ENCODE measurements at regions not wholly inside any gene's neighbourhood (a gene's known extent, or its start where the extent isn't known, plus 50 kb on each side); places are given as distances from the start of the nearest gene placed in this dataset.

DNA sequence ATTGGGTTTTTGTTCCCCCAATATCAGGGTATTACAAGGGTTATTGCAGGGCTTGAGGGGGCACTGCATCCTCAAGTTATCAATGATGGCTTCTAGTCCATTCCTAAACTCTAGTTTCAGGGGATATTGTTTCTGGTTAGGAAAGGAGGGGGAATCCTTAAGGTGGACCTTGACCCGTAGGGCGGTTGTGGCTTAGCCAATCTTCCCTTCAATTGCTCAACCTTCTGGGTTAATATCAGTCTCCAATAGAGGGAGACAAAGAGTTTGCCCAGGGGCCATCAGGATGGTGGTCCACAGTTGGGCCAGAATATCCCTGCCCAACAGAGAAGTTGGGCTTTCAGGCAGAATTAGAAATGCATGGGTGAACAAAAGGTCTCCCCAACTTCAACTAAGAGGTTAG is 214.9 kb downstream of the BCHE start:
- Histone ChIP-seq H3K79me2 (ENCODE audit: control insufficient read depth, insufficient read depth, low read length) (no peaks in the 10 kb centered on the region), H3K27ac (ENCODE audit: extremely low read depth, low read depth, low read length) (no peak overlapping the region), H3K4me1 (replicated peaks in 1 of 2; ENCODE audit: control insufficient read depth in 2 of 2, insufficient read depth in 2 of 2, low read length in 2 of 2) (no peaks in the 10 kb centered on the region), H3K27me3 (ENCODE audit: control insufficient read depth in 2 of 2, insufficient read depth in 2 of 2, low read length in 2 of 2) (no peaks in the 10 kb centered on the region), H3K9ac (ENCODE audit: insufficient read depth in 1 of 2, low read depth in 2 of 2, low read length in 2 of 2) (no peak overlapping the region), H4K20me1 (replicated peaks; ENCODE audit: control insufficient read depth, insufficient read depth, low read length) (no peaks in the 10 kb centered on the region), H3K9me1 (ENCODE audit: control insufficient read depth, insufficient read depth, low read length) (no peaks in the 10 kb centered on the region), H3K4me2 (ENCODE audit: insufficient read depth, low read length) (no peak overlapping the region), H3K9me3 (replicated peaks; ENCODE audit: control insufficient read depth, insufficient read depth, low read depth, low read length) (no peaks in the 10 kb centered on the region), H2AFZ (ENCODE audit: low read depth, low read length) (no peak overlapping the region), H3K4me3 (no peak overlapping the region), H3K36me3 (ENCODE audit: control insufficient read depth, insufficient read depth, low read length) (no peaks in the 10 kb centered on the region)
- WGBS (ENCODE audit: insufficient coverage, low coverage, missing lambda C conversion rate) = 0% methylated on average over 2 of the region's 2 CpGs
- intact Hi-C loops (cut with micrococcal nuclease) (no loop called here), in situ Hi-C loops (cut with MboI) (no loop called here)
- DNase-seq (ENCODE audit: extremely low read depth in 1 of 4, low spot score in 3 of 4) (no peak), FAIRE-seq (no peak), ATAC-seq (no peak)
- CTCF ChIA-PET (ENCODE audit: low intra/inter-chr PET ratio) = no interaction called here
- BruUV-seq (replicated peaks) = no TSS peak
- TF ChIP-seq, protein P1, sequence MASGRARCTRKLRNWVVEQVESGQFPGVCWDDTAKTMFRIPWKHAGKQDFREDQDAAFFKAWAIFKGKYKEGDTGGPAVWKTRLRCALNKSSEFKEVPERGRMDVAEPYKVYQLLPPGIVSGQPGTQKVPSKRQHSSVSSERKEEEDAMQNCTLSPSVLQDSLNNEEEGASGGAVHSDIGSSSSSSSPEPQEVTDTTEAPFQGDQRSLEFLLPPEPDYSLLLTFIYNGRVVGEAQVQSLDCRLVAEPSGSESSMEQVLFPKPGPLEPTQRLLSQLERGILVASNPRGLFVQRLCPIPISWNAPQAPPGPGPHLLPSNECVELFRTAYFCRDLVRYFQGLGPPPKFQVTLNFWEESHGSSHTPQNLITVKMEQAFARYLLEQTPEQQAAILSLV (tag; IDR thresholded peaks at IDR 0.05) = no peak
- TF ChIP-seq SUPT5H (IDR thresholded peaks at IDR 0.05) = no peak
- no peak for TF ChIP-seq SMAD2 (IDR thresholded peaks at IDR 0.05; ENCODE audit: low read depth, low read length)
- TF ChIP-seq MAFF (IDR thresholded peaks at IDR 0.05; ENCODE audit: low read length) = no peak
- no peak for TF ChIP-seq KLF10 (CRISPR knock-in tag; IDR thresholded peaks at IDR 0.05)
- TF ChIP-seq GATAD2B (IDR thresholded peaks at IDR 0.05; ENCODE audit: borderline replicate concordance) = no peak
- no peak for TF ChIP-seq SRF (CRISPR knock-in tag; IDR thresholded peaks at IDR 0.05)
- TF ChIP-seq ATF7 (IDR thresholded peaks at IDR 0.05) = no peak
- TF ChIP-seq HDAC2 (IDR thresholded peaks at IDR 0.05) = no peak
- TF ChIP-seq RAD21 (CRISPR knock-in tag; conservative IDR thresholded peaks at IDR 0.05 in 1 of 2, IDR thresholded peaks at IDR 0.05 in 1 of 2) = no peak
- no peak for TF ChIP-seq ZKSCAN3 (CRISPR knock-in tag; IDR thresholded peaks at IDR 0.05)
- TF ChIP-seq NR2C1 (IDR thresholded peaks at IDR 0.05) = no peak
- TF ChIP-seq NR2C1 (tag; IDR thresholded peaks at IDR 0.05) = no peak
- TF ChIP-seq SAP30 (IDR thresholded peaks at IDR 0.05; ENCODE audit: borderline replicate concordance, insufficient read depth, low read depth, low read length, poor library complexity, severe bottlenecking) = no peak
- no peak for TF ChIP-seq CREM (IDR thresholded peaks at IDR 0.05; ENCODE audit: low read depth)
- TF ChIP-seq, protein P2, sequence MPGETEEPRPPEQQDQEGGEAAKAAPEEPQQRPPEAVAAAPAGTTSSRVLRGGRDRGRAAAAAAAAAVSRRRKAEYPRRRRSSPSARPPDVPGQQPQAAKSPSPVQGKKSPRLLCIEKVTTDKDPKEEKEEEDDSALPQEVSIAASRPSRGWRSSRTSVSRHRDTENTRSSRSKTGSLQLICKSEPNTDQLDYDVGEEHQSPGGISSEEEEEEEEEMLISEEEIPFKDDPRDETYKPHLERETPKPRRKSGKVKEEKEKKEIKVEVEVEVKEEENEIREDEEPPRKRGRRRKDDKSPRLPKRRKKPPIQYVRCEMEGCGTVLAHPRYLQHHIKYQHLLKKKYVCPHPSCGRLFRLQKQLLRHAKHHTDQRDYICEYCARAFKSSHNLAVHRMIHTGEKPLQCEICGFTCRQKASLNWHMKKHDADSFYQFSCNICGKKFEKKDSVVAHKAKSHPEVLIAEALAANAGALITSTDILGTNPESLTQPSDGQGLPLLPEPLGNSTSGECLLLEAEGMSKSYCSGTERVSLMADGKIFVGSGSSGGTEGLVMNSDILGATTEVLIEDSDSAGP (CRISPR knock-in tag; IDR thresholded peaks at IDR 0.05) = no peak
- TF ChIP-seq KLF6 (CRISPR knock-in tag; IDR thresholded peaks at IDR 0.05; ENCODE audit: borderline replicate concordance) = no peak
- no peak for TF ChIP-seq HMG20A (CRISPR knock-in tag; conservative IDR thresholded peaks at IDR 0.05)
- no peak for TF ChIP-seq ZNF311 (CRISPR knock-in tag; IDR thresholded peaks at IDR 0.05)
- POLR2A ChIA-PET = no interaction called here
